Head of caudate nucleus (tissue), 42 donors: ENCODE measurements at regions not wholly inside any gene's neighbourhood (a gene's known extent, or its start where the extent isn't known, plus 50 kb on each side); places are given as distances from the start of the nearest gene placed in this dataset.

Source experiments
- DNase-seq, 42 donors: peaks; one replicate each; pipeline versions ENCODE4 v3.0.0 to v3.0.0-alpha.2; 2020 to 2021; ENCODE audit warnings: mixed read lengths in 7 of 42
- intact Hi-C: fragments of 100-400 bp; cut with DNase I; formaldehyde crosslinking; loops from one replicate; pipeline ENCODE4 v1.15.0; 2022

DNA sequence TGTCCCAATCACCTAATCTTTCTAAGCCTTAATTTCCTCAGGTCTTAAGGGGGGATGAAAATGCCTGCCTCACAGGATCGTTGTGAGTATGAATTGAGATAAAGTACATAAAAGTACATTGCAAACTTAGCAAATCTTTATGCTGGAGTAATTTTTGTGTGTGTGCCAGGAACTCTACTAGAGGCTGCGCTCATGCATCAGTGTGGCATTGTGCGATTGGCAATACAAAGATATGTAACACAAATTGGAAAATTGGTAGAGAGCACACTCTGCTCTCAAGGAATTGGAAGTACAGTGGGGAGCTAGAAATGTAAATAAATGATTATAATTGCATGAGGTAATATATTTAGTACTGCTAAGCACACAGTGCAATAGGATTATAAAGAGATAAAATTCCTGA is 398.3 kb downstream of the DUSP10 start:
- intact Hi-C loops = no loop called here
- DNase-seq = no peak

DNA sequence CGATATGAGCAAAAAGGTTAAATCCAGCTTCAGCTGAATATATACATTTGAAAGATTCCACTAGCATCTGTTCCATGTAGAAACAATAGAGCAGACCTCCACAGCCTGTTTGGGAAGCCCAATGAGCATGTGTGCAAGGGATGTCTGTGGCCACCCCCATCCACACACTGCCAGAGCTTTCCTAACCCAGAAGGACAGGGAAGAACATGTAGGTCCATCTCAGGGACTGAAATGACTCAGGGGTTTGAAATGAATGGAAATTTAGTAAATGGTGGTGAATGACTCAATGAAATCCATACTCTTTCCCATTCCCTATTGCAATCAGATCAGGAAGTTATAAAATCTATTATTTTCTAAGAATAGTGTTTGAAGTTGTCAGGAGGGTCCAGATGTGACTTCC is 397.2 kb downstream of the DUSP10 start:
- intact Hi-C loops = no loop called here
- no peak for DNase-seq

- intact Hi-C loops = no loop called here
- DNase-seq = no peak
Measured at GRCh38 chr1:221347706-221348105, 394.2 kb downstream of the DUSP10 start.

GRCh38 chr1:221350091-221350490 is 391.8 kb downstream of the DUSP10 start:
- intact Hi-C loops = no loop called here
- DNase-seq = no peak

DNA sequence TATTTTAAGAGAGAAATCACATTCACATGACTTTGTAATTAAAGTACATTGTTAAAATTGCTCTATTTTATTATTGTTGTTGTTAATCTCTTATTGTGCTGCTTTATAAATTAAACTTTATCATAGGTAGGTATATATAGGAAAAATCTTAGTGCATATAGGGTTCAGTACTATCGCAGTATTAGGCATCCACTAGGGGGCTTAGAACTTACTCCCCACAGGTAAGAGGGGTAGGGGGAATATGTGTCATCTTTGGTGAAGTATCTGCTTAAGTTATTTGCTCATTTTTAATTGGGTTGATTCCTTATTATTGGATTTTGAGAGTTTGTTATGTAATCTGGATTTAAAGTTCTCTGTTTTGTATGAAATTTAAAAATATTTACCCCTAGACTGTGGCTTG is 385.2 kb downstream of the DUSP10 start:
- intact Hi-C loops = no loop called here
- no peak for DNase-seq

- DNase-seq = no peak
- intact Hi-C loops = no loop called here
Measured at GRCh38 chr1:221363039-221363438, 378.9 kb downstream of the DUSP10 start.

GRCh38 chr1:221366495-221367110 is 375.3 kb downstream of the DUSP10 start:
- intact Hi-C loops = no loop called here
- no peak for DNase-seq

DNA sequence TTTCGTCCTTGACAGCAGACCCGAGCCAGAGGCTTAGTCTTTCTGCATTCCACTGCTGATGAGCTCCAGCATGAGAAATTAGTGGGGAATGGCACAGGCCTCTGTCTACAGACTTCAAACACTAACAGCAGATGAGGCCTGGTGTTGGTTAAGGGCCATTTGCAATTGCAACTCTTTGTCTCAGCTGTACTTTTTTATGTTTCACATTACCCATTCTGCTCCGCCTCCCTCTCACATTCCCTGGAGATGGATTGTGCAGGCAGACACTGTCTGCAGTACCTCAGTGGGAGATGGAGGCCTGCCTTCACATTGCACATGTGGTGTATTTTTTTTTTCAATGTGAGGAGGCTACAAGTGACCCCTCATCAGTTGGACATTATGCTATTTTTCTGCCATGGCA is 370.2 kb downstream of the DUSP10 start:
- DNase-seq = no peak
- intact Hi-C loops = no loop called here

DNA sequence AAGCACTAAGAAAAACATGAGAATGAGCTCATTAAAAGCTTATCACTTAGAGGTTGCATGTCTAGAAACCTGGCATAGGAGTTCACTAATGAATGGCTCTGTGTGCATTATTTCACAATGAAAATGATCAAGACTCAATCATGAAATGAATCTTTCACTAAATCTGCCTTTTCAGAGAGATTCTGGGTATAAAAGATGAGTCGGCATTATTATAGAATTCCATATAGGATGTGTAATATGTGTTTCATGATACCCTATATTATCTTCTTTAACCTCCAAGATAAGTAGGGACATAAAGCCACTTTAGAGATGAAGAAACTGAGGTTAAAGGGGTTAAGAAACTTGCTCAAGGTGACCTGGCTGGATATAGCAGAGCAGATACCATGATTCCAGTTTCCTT is 368.1 kb downstream of the DUSP10 start:
- no peak for DNase-seq
- intact Hi-C loops = no loop called here

- DNase-seq = no peak
- intact Hi-C loops = no loop called here
Measured at GRCh38 chr1:221376286-221376685, 365.6 kb downstream of the DUSP10 start.

DNA sequence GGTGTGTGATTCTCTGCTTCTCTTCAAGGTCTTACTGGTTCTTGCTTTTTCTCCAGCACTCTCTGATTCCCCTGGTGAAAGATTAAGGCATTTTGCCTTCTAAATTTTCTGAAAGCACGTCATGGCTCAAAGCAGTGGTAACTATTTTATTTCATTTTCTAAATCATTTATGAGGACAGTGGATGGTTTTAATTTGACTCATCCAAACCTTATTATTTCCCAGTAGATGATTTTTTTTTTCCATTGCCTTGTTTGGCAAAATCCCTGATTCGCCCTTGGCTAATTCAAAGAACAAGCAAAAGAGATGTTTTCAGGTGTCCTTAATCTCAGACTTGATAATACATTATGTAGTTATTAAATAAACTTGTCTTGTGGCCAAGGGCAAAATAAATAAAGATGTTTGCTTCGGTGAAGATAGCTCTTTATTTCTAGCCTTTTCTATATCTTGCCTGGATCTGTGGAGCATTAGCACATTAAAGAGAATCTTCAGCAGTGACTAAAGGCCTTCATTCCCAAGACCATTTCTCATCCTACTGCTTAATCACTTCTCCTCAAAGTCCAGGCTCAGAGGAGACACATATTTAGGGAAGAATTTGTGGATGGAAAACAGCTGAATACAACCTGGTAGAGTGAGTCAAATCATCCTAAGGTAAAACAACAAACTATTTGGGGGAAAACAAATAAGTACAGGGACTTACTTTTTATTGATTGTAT is 359.8 kb downstream of the DUSP10 start:
- DNase-seq = no peak
- intact Hi-C loops = no loop called here

- DNase-seq = no peak
- intact Hi-C loops = no loop called here
Measured at GRCh38 chr1:221392453-221392852, 349.4 kb downstream of the DUSP10 start.

DNA sequence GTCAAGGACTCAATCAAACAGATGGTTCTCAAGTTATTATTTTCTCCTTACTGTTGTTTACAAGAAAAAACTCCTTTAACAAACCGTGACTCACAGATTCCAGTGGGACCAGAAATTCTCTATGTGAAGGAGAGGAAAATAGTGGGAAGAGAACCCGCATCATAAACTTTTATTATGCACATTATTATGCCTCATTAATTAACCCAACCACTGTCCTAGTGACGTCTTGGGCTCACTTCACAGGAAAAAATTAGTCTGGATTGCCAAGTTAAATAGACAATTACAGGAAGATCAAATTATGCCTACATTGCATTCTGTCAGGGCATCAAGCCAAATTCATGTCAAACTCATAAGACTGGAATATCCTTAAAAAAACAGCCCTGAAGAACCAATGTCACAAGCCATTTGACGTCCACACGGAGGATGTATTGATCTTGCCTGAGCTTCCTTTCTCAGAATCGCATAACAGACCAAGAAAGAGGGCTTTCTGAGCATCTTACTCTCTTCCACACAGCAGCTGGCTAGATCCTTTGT is 347.8 kb downstream of the DUSP10 start:
- intact Hi-C loops = no loop called here
- no peak for DNase-seq

DNA sequence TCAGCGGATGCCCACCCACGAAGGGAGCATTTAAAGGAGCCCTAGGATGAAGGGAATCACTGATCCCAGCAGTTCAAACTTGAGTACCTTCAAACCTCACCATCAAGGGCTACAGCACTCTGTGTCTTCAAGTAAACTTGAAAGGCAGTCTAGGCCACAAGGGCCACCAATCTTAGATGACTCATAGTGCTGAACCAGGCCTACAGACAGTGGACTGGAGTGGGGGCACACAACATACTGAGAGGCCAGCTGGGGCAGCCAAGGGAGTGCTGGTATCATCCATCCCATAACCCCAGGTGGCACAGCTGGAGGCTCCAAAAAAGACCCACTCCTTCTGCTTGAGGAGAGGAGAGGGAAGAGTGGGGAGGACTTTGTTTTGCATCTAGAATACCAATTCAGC is 345.4 kb downstream of the DUSP10 start:
- no peak for DNase-seq
- intact Hi-C loops = no loop called here

- DNase-seq = no peak
- intact Hi-C loops = no loop called here
Measured at GRCh38 chr1:221397141-221397540, 344.7 kb downstream of the DUSP10 start.

GRCh38 chr1:221397606-221398005 is 344.3 kb downstream of the DUSP10 start:
- intact Hi-C loops = no loop called here
- DNase-seq = no peak

GRCh38 chr1:221405146-221405545 is 336.7 kb downstream of the DUSP10 start:
- DNase-seq = no peak
- intact Hi-C loops = no loop called here

DNA sequence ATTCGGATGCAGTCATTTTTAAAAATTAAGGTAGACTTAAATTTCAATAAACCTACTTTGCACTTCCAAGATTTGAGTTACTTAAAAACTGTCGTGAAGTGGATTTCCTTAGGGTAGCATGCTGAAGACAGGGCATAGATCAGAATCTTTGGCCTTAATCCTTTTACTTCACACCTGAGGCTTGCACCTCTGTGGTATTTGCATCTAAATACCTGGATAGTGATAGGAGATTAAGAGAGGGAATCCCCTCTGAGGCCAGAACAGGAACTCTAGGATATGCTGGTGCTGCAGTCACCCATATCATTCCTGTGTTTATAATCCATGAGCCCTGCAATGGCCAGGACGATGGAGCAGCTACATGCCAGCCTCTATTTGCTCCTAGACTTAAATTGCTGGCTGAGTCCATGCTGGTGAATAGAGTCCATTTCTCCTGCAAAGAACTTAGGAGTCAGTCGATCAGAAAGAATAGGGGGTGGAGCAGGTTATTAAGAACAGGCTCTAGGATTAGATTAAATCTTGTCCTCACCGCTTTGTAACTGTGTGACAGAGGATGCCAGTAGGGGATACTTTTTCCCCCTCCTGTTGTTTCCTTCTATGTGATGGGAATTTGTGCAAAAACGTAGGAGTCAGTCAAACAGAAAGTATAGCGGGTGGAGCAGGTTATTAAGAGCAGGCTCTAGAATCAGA is 333.6 kb downstream of the DUSP10 start:
- no peak for DNase-seq
- intact Hi-C loops = no loop called here

DNA sequence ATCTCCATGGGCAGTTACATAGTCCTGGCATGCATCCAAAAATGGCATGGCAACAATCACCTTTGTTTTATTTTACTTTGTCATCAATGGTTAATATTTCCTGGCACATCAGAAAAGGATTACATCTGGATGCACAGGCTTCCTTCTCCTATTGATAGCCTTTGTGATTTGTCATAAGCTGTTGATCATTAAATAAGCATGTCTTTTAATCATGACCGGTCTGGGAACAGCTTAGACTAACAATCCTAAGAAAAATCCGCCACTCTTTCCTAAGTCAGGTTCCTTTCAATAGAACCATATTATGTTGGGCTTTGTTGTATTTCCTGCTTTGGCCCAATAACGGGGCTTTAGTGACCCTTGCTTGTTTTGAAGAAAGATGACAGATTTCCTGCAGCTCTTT is 330.6 kb downstream of the DUSP10 start:
- intact Hi-C loops = no loop called here

GRCh38 chr1:221414772-221415539 is 326.9 kb downstream of the DUSP10 start:
- no peak for DNase-seq
- intact Hi-C loops = no loop called here

More for the DNA sequence above, 330.6 kb downstream of the DUSP10 start:
- no peak for DNase-seq
